K562 (cell line): ENCODE measurements at regions not wholly inside any gene's neighbourhood (a gene's known extent, or its start where the extent isn't known, plus 50 kb on each side); places are given as distances from the start of the nearest gene placed in this dataset.

Experiments used
- ATAC-seq: fragments of 200-7000 bp; cut with Tn5 transposase; 3 replicates; pipeline ENCODE4 v1.9.1; 2020; ENCODE audit warnings: moderate library complexity
- BruUV-seq: library from RNA; stranded (reverse); fragments of 400-500 nt; replicated peaks from 2 replicates; lab custom pipeline; 2021; lab: Mats Ljungman, UMichigan
- CTCF ChIA-PET: fragments of 300-600 bp; formaldehyde crosslinking; extraction: SDS; loops from one replicate; lab custom pipeline; 2021; ENCODE audit warnings: low intra/inter-chr PET ratio; lab: Yijun Ruan, JAX
- POLR2A ChIA-PET: fragments of 300-600, 350-650 bp; sonication (Branson Sonifier 250); formaldehyde crosslinking; extraction: SDS; loops from one replicate; lab custom pipeline; 2021; ENCODE audit warnings: antibody characterized with exemption, inconsistent platforms; lab: Yijun Ruan, JAX
- DNase-seq, 4 experiments: peaks; one replicate each; pipeline versions ENCODE4 v3.0.0 to v3.0.0-alpha.2; 2011 to 2018; ENCODE audit warnings: low spot score in 3 of 4, mixed read lengths in 3 of 4; ENCODE audit errors: extremely low read depth in 1 of 4
- FAIRE-seq: peaks from 2 replicates; lab custom pipeline; 2011; peaks lifted over from hg19 to GRCh38; lab: Jason Lieb, UNC
- H2AFZ ChIP-seq: 2 replicates; pipeline ENCODE4 v1.6.0; 2011; ENCODE audit warnings: low read depth, low read length, control low read depth, inconsistent platforms
- H3K27ac ChIP-seq: fragments of 200-600 bp; 3 replicates; pipeline ENCODE4 v1.8.0; 2011; ENCODE audit warnings: low read depth, mild to moderate bottlenecking, control low read depth, inconsistent platforms, low read length, moderate library complexity, mixed read lengths; ENCODE audit errors: extremely low read depth
- H3K27me3 ChIP-seq, 2 experiments: fragments of 300-600 bp in 1 of 2; 2 replicates in 1 of 2; 3 replicates in 1 of 2; pipeline versions ENCODE4 v1.6.0 to v1.8.0; 2011; ENCODE audit warnings: inconsistent platforms in 2 of 2, low read length in 2 of 2, mild to moderate bottlenecking in 1 of 2, mixed read lengths in 1 of 2, moderate library complexity in 1 of 2; ENCODE audit not compliant: control insufficient read depth in 2 of 2, insufficient read depth in 2 of 2
- H3K36me3 ChIP-seq: fragments of 300-600 bp; 3 replicates; pipeline ENCODE4 v1.8.0; 2011; ENCODE audit warnings: mild to moderate bottlenecking, low read length, inconsistent platforms; ENCODE audit not compliant: control insufficient read depth, insufficient read depth
- H3K4me1 ChIP-seq, 2 experiments: fragments of 200-600 bp in 1 of 2; replicated peaks in 1 of 2; 2 replicates in 1 of 2; 3 replicates in 1 of 2; pipeline versions ENCODE4 v1.5.1 to v1.8.0; 2011; ENCODE audit warnings: inconsistent platforms in 2 of 2, low read length in 2 of 2, mild to moderate bottlenecking in 1 of 2, mixed read lengths in 1 of 2, moderate library complexity in 1 of 2; ENCODE audit not compliant: control insufficient read depth in 2 of 2, insufficient read depth in 2 of 2
- H3K4me2 ChIP-seq: 2 replicates; pipeline ENCODE4 v1.6.1; 2011; ENCODE audit warnings: low read length, control low read depth, inconsistent platforms, mixed read lengths; ENCODE audit not compliant: insufficient read depth
- H3K4me3 ChIP-seq: fragments of 200-600 bp; sonication (generic), shearing (Covaris generic); 2 replicates; pipeline ENCODE4 v1.5.1; 2016; ENCODE audit warnings: control low read depth, inconsistent platforms
- H3K79me2 ChIP-seq: fragments of 200-600 bp; 3 replicates; pipeline ENCODE4 v1.8.0; 2011; ENCODE audit warnings: low read length, inconsistent platforms; ENCODE audit not compliant: control insufficient read depth, insufficient read depth
- H3K9ac ChIP-seq, 2 experiments: 2 replicates each; pipeline versions ENCODE4 v1.6.0 to v1.6.1; 2011; ENCODE audit warnings: low read depth in 2 of 2, low read length in 2 of 2, control low read depth in 1 of 2, inconsistent platforms in 1 of 2, mild to moderate bottlenecking in 1 of 2, mixed read lengths in 1 of 2; ENCODE audit not compliant: insufficient read depth in 1 of 2
- H3K9me1 ChIP-seq: one replicate; pipeline ENCODE4 v1.6.0; 2011; ENCODE audit warnings: inconsistent platforms, mild to moderate bottlenecking, low read length, moderate library complexity; ENCODE audit not compliant: control insufficient read depth, insufficient read depth
- H3K9me3 ChIP-seq: replicated peaks from 2 replicates; pipeline ENCODE4 v1.5.1; 2011; ENCODE audit warnings: low read depth, low read length, inconsistent platforms; ENCODE audit not compliant: control insufficient read depth, insufficient read depth
- H4K20me1 ChIP-seq: replicated peaks from 2 replicates; pipeline ENCODE4 v1.6.1; 2011; ENCODE audit warnings: low read length, inconsistent platforms, mixed read lengths; ENCODE audit not compliant: control insufficient read depth, insufficient read depth
- CBFA2T3 ChIP-seq: fragments of 450-650 bp; IDR thresholded peaks from 2 replicates; pipeline ENCODE4 v1.6.1; 2017
- KHSRP ChIP-seq: fragments of 450-650 bp; IDR thresholded peaks from 2 replicates; pipeline ENCODE4 v1.6.1; 2017
- PML ChIP-seq: IDR thresholded peaks from 2 replicates; pipeline ENCODE4 v1.6.1; 2012; ENCODE audit warnings: low read length, inconsistent platforms
- POU5F1 ChIP-seq: fragments of 150-350 bp; IDR thresholded peaks from 2 replicates; pipeline ENCODE4 v1.6.1; 2014; ENCODE audit warnings: borderline replicate concordance, low read length, low read depth, mild to moderate bottlenecking; ENCODE audit not compliant: partially characterized antibody
- PTRF ChIP-seq: fragments of 450-650 bp; IDR thresholded peaks from 2 replicates; pipeline ENCODE4 v1.6.1; 2016; ENCODE audit warnings: mild to moderate bottlenecking, missing genetic modification characterization, missing compliant biosample characterization
- RAD51 ChIP-seq: fragments of 450-650 bp; IDR thresholded peaks from 2 replicates; pipeline ENCODE4 v1.7.1; 2016; ENCODE audit warnings: low read depth, mild to moderate bottlenecking, borderline replicate concordance
- RBM25 ChIP-seq: fragments of 200-400 bp; formaldehyde crosslinking; IDR thresholded peaks from 2 replicates; pipeline ENCODE4 v1.6.1; 2018; ENCODE audit warnings: low read length, low read depth, moderate library complexity; ENCODE audit not compliant: severe bottlenecking
- SETDB1 ChIP-seq: IDR thresholded peaks from one replicate; pipeline ENCODE4 v1.6.1; 2012; ENCODE audit warnings: low read length, control low read depth, inconsistent platforms
- SRSF7 ChIP-seq: fragments of 200-400 bp; formaldehyde crosslinking; optimal IDR thresholded peaks from 2 replicates; pipeline ENCODE3; 2017; ENCODE audit warnings: mild to moderate bottlenecking, low read depth, low read length
- ZFX ChIP-seq: sonication (generic); formaldehyde crosslinking; IDR thresholded peaks from 2 replicates; pipeline ENCODE4 v1.8.0; 2022; ENCODE audit warnings: mild to moderate bottlenecking, missing genetic modification reagents, moderate library complexity
- ZNF175 ChIP-seq: fragments of 200-800 bp; sonication (Bioruptor generic); IDR thresholded peaks from 2 replicates; pipeline ENCODE4 v1.6.1; 2016; ENCODE audit warnings: low read depth, mild to moderate bottlenecking, missing genetic modification characterization, missing compliant biosample characterization
- ZNF830 ChIP-seq: fragments of 250-450 bp; sonication (Bioruptor Pico); IDR thresholded peaks from 2 replicates; pipeline ENCODE4 v1.5.0; 2021; ENCODE audit warnings: mild to moderate bottlenecking
- WGBS: fragments of 100-300 bp; shearing (Covaris generic); methylation state at CpG from one replicate; pipeline ENCODE4 v1.1.6; 2016; ENCODE audit warnings: low coverage, mixed read lengths; ENCODE audit not compliant: insufficient coverage; ENCODE audit errors: missing lambda C conversion rate; 5-methylcytosine and 5-hydroxymethylcytosine counted together
- in situ Hi-C: fragments of 300-500 bp; cut with MboI; formaldehyde crosslinking; loops from 4 replicates; pipeline ENCODE4 v1.15.0; 2018; ENCODE audit warnings: inconsistent platforms, mixed read lengths
- intact Hi-C: fragments of 100-400 bp; cut with micrococcal nuclease; formaldehyde crosslinking; loops from 2 replicates; pipeline ENCODE4 v1.14.2; 2022
- TF ChIP-seq, protein P1 (sequence below): IDR thresholded peaks from 2 replicates; pipeline ENCODE4 v1.6.1; 2011; ENCODE audit not compliant: insufficient read length; ENCODE audit errors: extremely low read depth
- TF ChIP-seq, protein P2 (sequence below): fragments of 450-650 bp; IDR thresholded peaks from 2 replicates; pipeline ENCODE4 v1.7.0; 2016; ENCODE audit warnings: borderline replicate concordance
- TF ChIP-seq, protein P3 (sequence below): fragments of 450-650 bp; formaldehyde crosslinking; IDR thresholded peaks from 2 replicates; pipeline ENCODE4 v1.4.0; 2020; ENCODE audit warnings: mild to moderate bottlenecking, moderate library complexity
- TF ChIP-seq, protein P4 (sequence below): fragments of 450-650 bp; IDR thresholded peaks from 2 replicates; pipeline ENCODE4 v1.6.1; 2014; ENCODE audit warnings: low read depth, mild to moderate bottlenecking, moderate library complexity, borderline replicate concordance

DNA sequence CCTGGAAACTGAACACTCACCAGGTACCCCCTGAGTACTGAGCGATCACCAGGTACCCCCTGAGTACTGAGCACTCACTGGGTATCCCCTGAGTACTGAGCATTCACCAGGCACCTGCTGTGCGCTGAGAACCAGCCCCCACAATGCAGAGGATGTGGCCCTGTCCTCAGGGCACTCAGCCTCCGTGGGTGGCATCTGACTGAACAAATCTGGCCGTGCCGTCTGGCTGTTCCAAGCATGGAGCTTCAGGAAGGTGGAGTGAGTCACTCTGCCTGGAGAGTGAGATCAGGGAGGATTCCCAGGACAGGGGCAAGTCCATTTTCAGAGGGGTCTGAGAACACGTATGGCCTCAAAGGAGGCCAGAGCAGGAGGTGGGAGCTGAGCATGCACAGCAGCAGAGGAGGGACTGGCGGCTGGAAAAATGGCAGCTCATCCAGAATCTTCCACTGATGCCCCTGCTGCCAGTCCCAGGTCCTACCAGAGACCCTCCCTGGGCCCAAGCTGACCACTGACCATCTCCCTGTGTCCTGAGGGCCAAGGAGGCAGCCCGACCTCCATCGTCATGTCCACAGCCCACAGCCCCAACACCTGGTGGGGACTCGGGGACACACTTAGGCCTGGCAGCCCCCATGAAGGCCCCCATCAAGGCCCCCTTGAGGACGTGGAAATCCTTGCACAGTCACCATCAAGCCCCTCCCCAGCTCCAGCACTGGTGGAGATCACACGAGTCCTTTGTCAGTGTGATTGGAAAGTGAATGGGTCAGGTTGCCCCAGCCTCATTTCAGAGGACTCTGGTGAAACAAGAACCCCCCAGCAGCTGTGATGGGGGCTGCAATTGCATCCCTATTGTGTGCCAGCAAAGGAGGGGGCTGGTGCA, 94.1 kb downstream of the HMX1 start:
- H3K4me2 ChIP-seq: no peak overlapping the region
- H3K4me1 ChIP-seq: no peaks in the 10 kb centered on the region; a peak in 1 of 5 replicates
- no peak for DNase-seq
- no peak overlapping the region for H3K9ac ChIP-seq
- intact Hi-C loops: no loop called here
- H3K4me3 ChIP-seq: no peak overlapping the region
- WGBS: 0% methylated on average over 10 of the region's 12 CpGs
- H3K27ac ChIP-seq: no peak overlapping the region
- H3K36me3 ChIP-seq: no peaks in the 10 kb centered on the region
- no peak overlapping the region for H2AFZ ChIP-seq
- no peaks in the 10 kb centered on the region for H3K9me1 ChIP-seq
- ChIA-PET CTCF (no interaction called here), POLR2A (interaction anchor here (0.6 kb wide), 1 partner anchor 103 kb away, joined by 3 read pairs; no protein-coding TSS in a partner anchor)
- H3K9me3 ChIP-seq: no peaks in the 10 kb centered on the region
- in situ Hi-C loops: no loop called here
- TF ChIP-seq SETDB1 (no peak), CBFA2T3 (no peak), KHSRP (no peak), RBM25 (no peak), PML (no peak), PTRF (tag) (no peak), ZFX (CRISPR knock-in tag) (no peak), SRSF7 (no peak), POU5F1 (no peak), ZNF830 (CRISPR knock-in tag) (no peak), RAD51 (no peak), ZNF175 (CRISPR knock-in tag) (no peak)
- TF ChIP-seq, protein P1, sequence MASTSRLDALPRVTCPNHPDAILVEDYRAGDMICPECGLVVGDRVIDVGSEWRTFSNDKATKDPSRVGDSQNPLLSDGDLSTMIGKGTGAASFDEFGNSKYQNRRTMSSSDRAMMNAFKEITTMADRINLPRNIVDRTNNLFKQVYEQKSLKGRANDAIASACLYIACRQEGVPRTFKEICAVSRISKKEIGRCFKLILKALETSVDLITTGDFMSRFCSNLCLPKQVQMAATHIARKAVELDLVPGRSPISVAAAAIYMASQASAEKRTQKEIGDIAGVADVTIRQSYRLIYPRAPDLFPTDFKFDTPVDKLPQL: no peak
- TF ChIP-seq, protein P2, sequence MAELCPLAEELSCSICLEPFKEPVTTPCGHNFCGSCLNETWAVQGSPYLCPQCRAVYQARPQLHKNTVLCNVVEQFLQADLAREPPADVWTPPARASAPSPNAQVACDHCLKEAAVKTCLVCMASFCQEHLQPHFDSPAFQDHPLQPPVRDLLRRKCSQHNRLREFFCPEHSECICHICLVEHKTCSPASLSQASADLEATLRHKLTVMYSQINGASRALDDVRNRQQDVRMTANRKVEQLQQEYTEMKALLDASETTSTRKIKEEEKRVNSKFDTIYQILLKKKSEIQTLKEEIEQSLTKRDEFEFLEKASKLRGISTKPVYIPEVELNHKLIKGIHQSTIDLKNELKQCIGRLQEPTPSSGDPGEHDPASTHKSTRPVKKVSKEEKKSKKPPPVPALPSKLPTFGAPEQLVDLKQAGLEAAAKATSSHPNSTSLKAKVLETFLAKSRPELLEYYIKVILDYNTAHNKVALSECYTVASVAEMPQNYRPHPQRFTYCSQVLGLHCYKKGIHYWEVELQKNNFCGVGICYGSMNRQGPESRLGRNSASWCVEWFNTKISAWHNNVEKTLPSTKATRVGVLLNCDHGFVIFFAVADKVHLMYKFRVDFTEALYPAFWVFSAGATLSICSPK: no peak
- TF ChIP-seq, protein P3, sequence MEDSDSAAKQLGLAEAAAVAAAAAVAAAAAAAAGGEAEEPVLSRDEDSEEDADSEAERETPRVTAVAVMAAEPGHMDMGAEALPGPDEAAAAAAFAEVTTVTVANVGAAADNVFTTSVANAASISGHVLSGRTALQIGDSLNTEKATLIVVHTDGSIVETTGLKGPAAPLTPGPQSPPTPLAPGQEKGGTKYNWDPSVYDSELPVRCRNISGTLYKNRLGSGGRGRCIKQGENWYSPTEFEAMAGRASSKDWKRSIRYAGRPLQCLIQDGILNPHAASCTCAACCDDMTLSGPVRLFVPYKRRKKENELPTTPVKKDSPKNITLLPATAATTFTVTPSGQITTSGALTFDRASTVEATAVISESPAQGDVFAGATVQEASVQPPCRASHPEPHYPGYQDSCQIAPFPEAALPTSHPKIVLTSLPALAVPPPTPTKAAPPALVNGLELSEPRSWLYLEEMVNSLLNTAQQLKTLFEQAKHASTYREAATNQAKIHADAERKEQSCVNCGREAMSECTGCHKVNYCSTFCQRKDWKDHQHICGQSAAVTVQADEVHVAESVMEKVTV: no peak
- TF ChIP-seq, protein P4, sequence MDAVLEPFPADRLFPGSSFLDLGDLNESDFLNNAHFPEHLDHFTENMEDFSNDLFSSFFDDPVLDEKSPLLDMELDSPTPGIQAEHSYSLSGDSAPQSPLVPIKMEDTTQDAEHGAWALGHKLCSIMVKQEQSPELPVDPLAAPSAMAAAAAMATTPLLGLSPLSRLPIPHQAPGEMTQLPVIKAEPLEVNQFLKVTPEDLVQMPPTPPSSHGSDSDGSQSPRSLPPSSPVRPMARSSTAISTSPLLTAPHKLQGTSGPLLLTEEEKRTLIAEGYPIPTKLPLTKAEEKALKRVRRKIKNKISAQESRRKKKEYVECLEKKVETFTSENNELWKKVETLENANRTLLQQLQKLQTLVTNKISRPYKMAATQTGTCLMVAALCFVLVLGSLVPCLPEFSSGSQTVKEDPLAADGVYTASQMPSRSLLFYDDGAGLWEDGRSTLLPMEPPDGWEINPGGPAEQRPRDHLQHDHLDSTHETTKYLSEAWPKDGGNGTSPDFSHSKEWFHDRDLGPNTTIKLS: no peak
- BruUV-seq: no TSS peak
- H4K20me1 ChIP-seq: peaks cover 4% of the 10 kb centered on the region; the same call in 1 of the 2 replicates
- H3K79me2 ChIP-seq: no peaks in the 10 kb centered on the region
- FAIRE-seq: no peak
- no peak for ATAC-seq
- peaks cover 2 to 26% of the 10 kb centered on the region in 2 experiments; a peak in 3 of 5 replicates for H3K27me3 ChIP-seq
